Fibroblast of lung (primary cell): ENCODE measurements at regions not wholly inside any gene's neighbourhood (a gene's known extent, or its start where the extent isn't known, plus 50 kb on each side); places are given as distances from the start of the nearest gene placed in this dataset.
"Not testable (repeated sequence)": the region's sequence is repeated elsewhere in the genome, so short reads cannot be mapped to it uniquely, and the experiment has no call there.

Source experiments
- DNase-seq, 2 donors: peaks; one replicate each; pipeline versions ENCODE4 v3.0.0 to v3.0.0-alpha.2; 2010; ENCODE audit warnings: low read depth in 2 of 2
- H2AFZ ChIP-seq: 2 replicates; pipeline ENCODE4 v1.5.1; 2012; ENCODE audit warnings: low read length, control low read depth, inconsistent platforms
- H3K27ac ChIP-seq: 2 replicates; pipeline ENCODE4 v1.5.1; 2011; ENCODE audit warnings: low read length, control low read depth; ENCODE audit not compliant: insufficient read depth
- H3K27me3 ChIP-seq: 2 replicates; pipeline ENCODE4 v1.5.1; 2011; ENCODE audit warnings: mild to moderate bottlenecking, low read length; ENCODE audit not compliant: control insufficient read depth, insufficient read depth
- H3K36me3 ChIP-seq: 2 replicates; pipeline ENCODE4 v1.5.1; 2011; ENCODE audit warnings: low read length; ENCODE audit not compliant: control insufficient read depth, insufficient read depth
- H3K4me1 ChIP-seq: 2 replicates; pipeline ENCODE4 v1.5.1; 2011; ENCODE audit warnings: low read length; ENCODE audit not compliant: control insufficient read depth, insufficient read depth; ENCODE audit errors: extremely low read depth
- H3K4me2 ChIP-seq: 2 replicates; pipeline ENCODE4 v1.5.1; 2011; ENCODE audit warnings: low read length, control low read depth; ENCODE audit not compliant: insufficient read depth; ENCODE audit errors: extremely low read depth
- H3K4me3 ChIP-seq, 4 experiments: fragments of 200-600 bp in 1 of 4; sonication (generic) in 1 of 4; replicated peaks in 1 of 4; 2 replicates each; pipeline ENCODE4 v1.5.1; 2011 to 2016; ENCODE audit warnings: low read length in 4 of 4, low read depth in 3 of 4, mild to moderate bottlenecking in 3 of 4, control low read depth in 2 of 4, inconsistent platforms in 1 of 4, mixed read lengths in 1 of 4; ENCODE audit not compliant: insufficient read depth in 1 of 4; ENCODE audit errors: control extremely low read depth in 1 of 4
- H3K79me2 ChIP-seq: 2 replicates; pipeline ENCODE4 v1.5.1; 2012; ENCODE audit warnings: mild to moderate bottlenecking, low read length, inconsistent platforms; ENCODE audit not compliant: control insufficient read depth, insufficient read depth
- H3K9ac ChIP-seq: 2 replicates; pipeline ENCODE4 v1.5.1; 2011; ENCODE audit warnings: mild to moderate bottlenecking, low read length, control low read depth; ENCODE audit not compliant: insufficient read depth
- H3K9me3 ChIP-seq: 2 replicates; pipeline ENCODE4 v1.5.1; 2012; ENCODE audit warnings: low read depth, low read length; ENCODE audit not compliant: control insufficient read depth, insufficient read depth
- H4K20me1 ChIP-seq: 2 replicates; pipeline ENCODE4 v1.5.1; 2011; ENCODE audit warnings: low read length; ENCODE audit not compliant: control insufficient read depth, insufficient read depth; ENCODE audit errors: extremely low read depth
- EZH2 ChIP-seq: IDR thresholded peaks from 2 replicates; pipeline ENCODE4 v1.5.1; 2012; ENCODE audit warnings: low read length, control low read depth, mild to moderate bottlenecking; ENCODE audit errors: missing control alignments
- TF ChIP-seq, protein P1 (sequence below), 2 donors: IDR thresholded peaks in 1 of 2; conservative IDR thresholded peaks in 1 of 2; 1 replicate in 1 of 2; 2 replicates in 1 of 2; pipeline ENCODE4 v1.5.1; 2011 to 2012; ENCODE audit warnings: low read length in 2 of 2, control low read depth in 1 of 2, inconsistent platforms in 1 of 2, low read depth in 1 of 2, mild to moderate bottlenecking in 1 of 2

GRCh38 chr12:73599268-73599667 lies 938.4 kb upstream of the ATXN7L3B start:
- no peaks in the 10 kb centered on the region for H3K4me1 ChIP-seq

GRCh38 chr12:73605925-73606324 lies 931.7 kb upstream of the ATXN7L3B start:
- H3K27me3 ChIP-seq, H3K9me3 ChIP-seq, H3K4me3 ChIP-seq, H3K9ac ChIP-seq, H3K4me1 ChIP-seq, H3K79me2 ChIP-seq, DNase-seq, H4K20me1 ChIP-seq, H3K4me2 ChIP-seq, H2AFZ ChIP-seq, H3K36me3 ChIP-seq, H3K27ac ChIP-seq: not testable (repeated sequence)

More at GRCh38 chr12:73599268-73599667, 938.4 kb upstream of the ATXN7L3B start:
- Histone ChIP-seq H3K36me3 (no peaks in the 10 kb centered on the region), H3K9me3 (no peaks in the 10 kb centered on the region), H3K4me3 (no peak overlapping the region), H3K27ac (no peak overlapping the region), H3K79me2 (no peaks in the 10 kb centered on the region), H4K20me1 (no peaks in the 10 kb centered on the region), H3K4me2 (no peak overlapping the region), H2AFZ (no peak overlapping the region), H3K9ac (no peak overlapping the region), H3K27me3 (no peaks in the 10 kb centered on the region)
- DNase-seq = no peak
- no peak for TF ChIP-seq EZH2
- TF ChIP-seq, protein P1, sequence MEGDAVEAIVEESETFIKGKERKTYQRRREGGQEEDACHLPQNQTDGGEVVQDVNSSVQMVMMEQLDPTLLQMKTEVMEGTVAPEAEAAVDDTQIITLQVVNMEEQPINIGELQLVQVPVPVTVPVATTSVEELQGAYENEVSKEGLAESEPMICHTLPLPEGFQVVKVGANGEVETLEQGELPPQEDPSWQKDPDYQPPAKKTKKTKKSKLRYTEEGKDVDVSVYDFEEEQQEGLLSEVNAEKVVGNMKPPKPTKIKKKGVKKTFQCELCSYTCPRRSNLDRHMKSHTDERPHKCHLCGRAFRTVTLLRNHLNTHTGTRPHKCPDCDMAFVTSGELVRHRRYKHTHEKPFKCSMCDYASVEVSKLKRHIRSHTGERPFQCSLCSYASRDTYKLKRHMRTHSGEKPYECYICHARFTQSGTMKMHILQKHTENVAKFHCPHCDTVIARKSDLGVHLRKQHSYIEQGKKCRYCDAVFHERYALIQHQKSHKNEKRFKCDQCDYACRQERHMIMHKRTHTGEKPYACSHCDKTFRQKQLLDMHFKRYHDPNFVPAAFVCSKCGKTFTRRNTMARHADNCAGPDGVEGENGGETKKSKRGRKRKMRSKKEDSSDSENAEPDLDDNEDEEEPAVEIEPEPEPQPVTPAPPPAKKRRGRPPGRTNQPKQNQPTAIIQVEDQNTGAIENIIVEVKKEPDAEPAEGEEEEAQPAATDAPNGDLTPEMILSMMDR (conservative IDR thresholded peaks at IDR 0.05 in 1 of 2, IDR thresholded peaks at IDR 0.05 in 1 of 2; ENCODE audit: low read depth in 1 of 2, low read length in 2 of 2) = no peak

- H3K36me3 ChIP-seq = no peaks in the 10 kb centered on the region
- DNase-seq = no peak
- no peak overlapping the region for H3K4me3 ChIP-seq
- H3K9me3 ChIP-seq = no peaks in the 10 kb centered on the region
- H3K4me2 ChIP-seq = no peak overlapping the region
- H3K4me1 ChIP-seq = no peaks in the 10 kb centered on the region
- no peak for TF ChIP-seq EZH2
- TF ChIP-seq, protein P1 (conservative IDR thresholded peaks at IDR 0.05 in 1 of 2, IDR thresholded peaks at IDR 0.05 in 1 of 2; ENCODE audit: low read depth in 1 of 2, low read length in 2 of 2) = no peak
- H4K20me1 ChIP-seq = no peaks in the 10 kb centered on the region
- H2AFZ ChIP-seq = no peak overlapping the region
- no peaks in the 10 kb centered on the region for H3K79me2 ChIP-seq
- no peak overlapping the region for H3K9ac ChIP-seq
- no peak overlapping the region for H3K27ac ChIP-seq
- H3K27me3 ChIP-seq = no peaks in the 10 kb centered on the region
These were observed 925.1 kb upstream of the ATXN7L3B start for GRCh38 chr12:73612551-73612950.

- TF ChIP-seq EZH2 = no peak
- TF ChIP-seq, protein P1 (conservative IDR thresholded peaks at IDR 0.05 in 1 of 2, IDR thresholded peaks at IDR 0.05 in 1 of 2; ENCODE audit: low read depth in 1 of 2, low read length in 2 of 2) = no peak
- Histone ChIP-seq H2AFZ (no peak overlapping the region), H3K9me3 (no peaks in the 10 kb centered on the region), H4K20me1 (no peaks in the 10 kb centered on the region), H3K4me1 (no peaks in the 10 kb centered on the region), H3K36me3 (no peaks in the 10 kb centered on the region), H3K9ac (no peak overlapping the region), H3K4me3 (no peak overlapping the region), H3K27me3 (no peaks in the 10 kb centered on the region), H3K79me2 (no peaks in the 10 kb centered on the region), H3K4me2 (no peak overlapping the region), H3K27ac (no peak overlapping the region)
- DNase-seq = no peak
These were observed 914.2 kb upstream of the ATXN7L3B start for GRCh38 chr12:73623421-73623820.
